Umbilical cord (tissue), 1 donor: ENCODE measurements at regions not wholly inside any gene's neighbourhood (a gene's known extent, or its start where the extent isn't known, plus 50 kb on each side); places are given as distances from the start of the nearest gene placed in this dataset.
A peak's percentile ranks its signal among the peaks of the same experiment; 100 is the strongest.

Experiments
- DNase-seq: peaks from one replicate; pipeline ENCODE4 v3.0.0-alpha.2; 2015; ENCODE audit warnings: low spot score

GRCh38 chr11:103662880-103663279, 373.6 kb upstream of the DDI1 start:
- DNase-seq: no peak

- DNase-seq: no peak
Measured at GRCh38 chr11:103668859-103669258, 367.6 kb upstream of the DDI1 start.

- no peak for DNase-seq
Measured at GRCh38 chr11:103671143-103671651, 365.2 kb upstream of the DDI1 start.

DNA sequence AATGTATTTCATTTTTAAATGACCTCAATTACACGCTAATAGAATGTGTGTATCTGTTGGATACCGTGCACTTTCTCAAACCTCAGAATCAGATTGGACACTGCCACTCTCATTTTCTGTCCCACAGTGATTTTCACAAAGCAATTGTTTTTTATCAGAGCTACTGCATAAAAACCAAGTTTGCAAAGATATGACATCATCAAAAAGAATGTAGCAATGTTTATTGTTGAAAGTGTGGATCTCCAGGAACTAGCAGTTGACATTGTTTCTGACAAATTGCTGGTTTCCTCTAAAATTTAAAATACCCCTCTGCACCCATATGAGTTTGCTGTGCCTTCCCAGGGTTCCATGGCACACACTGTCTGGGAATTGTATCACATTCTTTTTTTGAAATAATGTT, 362.7 kb upstream of the DDI1 start:
- DNase-seq: no peak

DNA sequence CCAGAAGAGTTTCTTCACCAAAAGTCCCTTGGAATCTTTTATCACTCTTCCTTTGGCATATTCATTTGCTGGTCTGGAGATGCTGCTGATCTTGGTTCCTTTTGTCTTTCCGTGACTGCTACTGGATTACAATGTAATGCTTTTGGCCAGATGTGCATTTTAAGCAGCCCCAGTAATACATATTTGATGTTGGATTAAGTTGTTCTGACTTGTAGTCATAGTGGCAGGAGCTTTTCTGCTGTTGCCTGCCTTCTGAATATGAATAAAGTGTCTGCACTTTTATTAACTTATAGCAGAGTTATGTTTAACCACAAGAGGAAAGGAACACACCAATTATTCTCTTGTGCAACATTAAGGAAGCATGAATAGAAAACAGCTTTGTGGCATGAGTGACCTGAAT, 360.0 kb upstream of the DDI1 start:
- no peak for DNase-seq

- no peak for DNase-seq
Measured at GRCh38 chr11:103680826-103681225, 355.6 kb upstream of the DDI1 start.

DNA sequence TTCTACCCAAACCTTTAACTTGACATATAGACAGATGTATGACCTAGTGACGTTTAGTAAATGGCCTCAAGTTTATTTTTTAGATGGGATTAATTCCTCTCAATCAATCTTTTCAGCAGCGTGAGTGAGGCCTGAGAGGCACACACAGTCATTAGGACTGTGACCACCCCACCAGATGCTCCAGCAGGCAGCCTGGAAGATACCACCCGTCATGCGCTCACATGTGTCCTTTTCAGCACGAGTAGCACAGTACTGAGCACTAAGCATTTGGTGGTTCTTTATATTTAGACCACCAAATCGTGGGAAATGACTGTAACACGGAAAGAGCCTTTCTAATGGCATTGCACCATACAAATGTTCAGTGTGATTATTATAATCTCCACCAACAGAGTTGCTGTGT, 354.6 kb upstream of the DDI1 start:
- no peak for DNase-seq

DNA sequence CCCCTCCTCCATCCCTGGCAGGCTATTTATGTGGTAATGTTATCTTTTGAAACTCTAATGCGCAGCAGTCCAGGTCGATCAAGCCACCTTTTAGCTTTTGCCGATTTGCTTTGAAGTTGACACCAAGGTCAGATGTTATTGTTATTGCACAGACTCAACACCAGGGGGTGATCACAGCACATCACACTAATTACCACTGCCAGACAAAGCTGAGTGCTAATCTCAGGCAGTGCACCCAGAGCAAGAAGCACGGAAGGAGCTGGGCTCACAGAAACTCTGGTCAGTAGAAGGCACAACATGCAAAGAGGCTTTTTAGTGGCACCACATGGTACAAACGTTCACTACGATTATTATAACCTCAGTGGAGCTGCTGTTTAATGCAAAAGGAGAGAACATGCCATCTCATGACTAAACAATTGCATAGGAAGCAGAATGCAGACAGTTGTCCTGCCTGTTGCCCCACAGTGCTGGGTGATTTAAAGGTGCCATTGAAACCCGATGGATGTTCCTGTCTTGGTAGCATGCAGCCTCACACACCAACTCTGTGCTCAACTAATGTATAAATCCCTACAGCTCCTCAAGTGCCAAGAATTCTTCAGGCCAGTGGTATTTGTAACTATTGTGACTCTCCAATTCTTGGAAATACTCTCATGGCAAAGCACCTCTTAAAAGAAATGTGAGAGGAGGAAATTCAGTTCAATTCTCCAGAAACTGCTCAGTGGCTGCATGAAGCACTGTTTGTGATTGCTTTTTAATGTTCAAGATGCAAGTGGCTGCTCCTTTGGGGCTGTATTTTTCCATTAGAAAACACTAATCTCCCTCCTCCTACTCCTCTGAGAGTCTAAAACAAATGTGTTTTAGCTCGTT, 353.9 kb upstream of the DDI1 start:
- peak; percentile 74 for DNase-seq

- no peak for DNase-seq
Measured at GRCh38 chr11:103683576-103683975, 352.9 kb upstream of the DDI1 start.

DNA sequence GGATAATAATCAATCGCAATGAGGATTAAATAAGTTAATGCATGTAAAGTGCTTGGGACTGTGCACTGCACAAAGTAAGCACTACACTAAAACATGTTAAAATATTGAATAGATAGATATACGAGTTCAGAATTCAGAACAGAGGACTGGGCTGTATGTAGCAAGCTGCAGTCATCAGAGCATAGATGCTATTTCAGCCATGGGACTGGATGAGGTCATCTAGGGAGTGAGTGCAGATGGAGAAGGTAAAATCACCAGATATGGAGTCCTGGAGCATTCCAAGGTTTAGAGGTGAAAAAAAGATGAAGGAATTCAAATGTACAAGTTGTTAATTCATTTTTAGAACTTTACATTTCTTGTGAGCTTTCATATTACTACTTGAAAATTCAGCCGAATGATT, 347.5 kb upstream of the DDI1 start:
- DNase-seq: no peak

DNA sequence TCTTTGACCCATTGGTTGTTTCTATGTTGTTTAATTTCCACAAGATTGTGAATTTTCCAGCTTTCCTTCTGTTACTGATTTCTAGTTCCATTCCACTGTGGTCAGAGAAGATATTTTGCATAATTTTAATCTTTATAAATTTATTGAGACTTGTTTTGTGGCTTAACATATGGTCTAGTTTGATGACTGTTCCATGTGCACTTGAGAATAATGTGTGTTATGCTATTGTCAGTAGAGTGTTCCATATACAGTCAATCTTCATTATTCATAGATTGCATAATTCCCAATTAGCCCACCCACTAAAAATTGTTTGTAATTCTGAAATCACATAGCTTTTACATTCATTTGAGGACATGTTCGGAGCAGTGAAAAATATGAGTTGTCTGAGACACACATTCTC, 346.1 kb upstream of the DDI1 start:
- DNase-seq: no peak

DNA sequence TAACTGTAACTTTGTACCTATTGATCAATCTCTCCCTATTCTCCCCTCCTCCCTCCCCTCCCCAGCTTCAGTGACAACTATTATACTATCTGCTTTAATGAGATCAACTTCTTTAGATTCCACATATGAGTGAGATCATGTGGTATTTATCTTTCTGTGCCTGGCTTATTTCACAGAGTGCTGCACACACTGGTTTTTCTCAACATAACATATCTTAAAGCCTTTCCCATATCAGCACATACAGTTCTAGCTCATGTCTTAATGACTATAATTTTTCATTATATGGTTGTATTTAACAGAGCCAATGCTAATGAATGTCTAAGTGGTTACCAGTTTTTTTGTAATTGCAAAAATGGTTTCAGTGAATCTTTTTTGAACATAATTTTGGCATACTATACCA, 340.3 kb upstream of the DDI1 start:
- DNase-seq: peak; percentile 91

DNA sequence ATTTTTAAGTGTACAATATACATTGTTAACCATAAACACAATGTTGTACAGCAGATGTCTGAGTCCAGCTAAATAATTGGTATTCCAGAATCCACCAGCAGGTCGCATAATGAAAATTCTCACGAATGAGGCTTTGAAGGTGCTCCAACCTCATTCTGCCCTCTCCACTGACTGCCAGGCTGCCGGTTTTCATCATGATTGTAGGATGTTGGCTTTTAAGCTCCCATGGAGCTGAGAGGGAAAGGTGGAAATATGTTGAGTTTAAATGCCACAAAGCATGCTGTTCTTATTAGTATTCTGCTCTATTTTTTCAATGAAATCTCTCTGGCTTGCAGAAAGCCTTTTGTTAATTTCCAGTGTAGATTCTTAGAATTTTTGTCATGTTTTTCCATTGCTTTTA, 337.2 kb upstream of the DDI1 start:
- no peak for DNase-seq

GRCh38 chr11:103699656-103700055, 336.8 kb upstream of the DDI1 start:
- no peak for DNase-seq

DNA sequence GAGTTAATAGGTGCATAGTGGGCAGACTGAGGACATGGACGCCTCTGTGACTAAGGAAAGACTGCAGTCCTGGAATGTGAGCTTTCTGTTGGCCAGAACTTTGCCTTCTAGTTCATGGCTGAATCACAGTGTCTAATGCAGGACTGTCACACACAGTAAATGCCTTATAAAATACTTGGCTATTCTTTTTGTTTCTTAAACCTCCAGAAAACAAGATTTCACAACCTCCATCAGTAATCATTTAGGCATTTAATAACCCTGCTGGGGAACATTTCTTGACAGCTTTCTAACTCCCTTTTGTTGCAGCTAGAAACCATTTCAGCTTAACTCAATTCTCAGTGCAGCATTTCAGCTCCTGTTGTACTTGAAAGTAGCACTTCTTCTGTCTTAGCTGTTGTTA, 335.8 kb upstream of the DDI1 start:
- peak; percentile 42 for DNase-seq

DNA sequence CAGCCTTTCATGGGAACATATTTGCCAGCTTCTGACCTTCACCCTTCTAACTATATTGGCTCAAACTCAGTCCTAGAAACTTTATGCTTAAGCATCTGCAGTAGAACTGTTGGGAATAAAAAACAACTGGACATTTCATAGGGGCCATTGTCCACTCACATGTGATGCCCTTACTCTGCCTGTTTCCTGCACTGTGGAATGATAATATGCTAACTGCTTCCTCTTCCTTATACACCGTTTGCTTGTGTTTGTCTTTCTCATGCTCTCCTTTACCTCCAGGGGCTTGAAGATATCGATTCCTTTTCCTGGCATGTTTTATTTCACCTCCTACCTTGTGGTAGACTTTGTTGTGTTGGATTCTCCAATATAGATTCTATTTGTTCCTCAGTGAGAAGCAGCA, 333.0 kb upstream of the DDI1 start:
- no peak for DNase-seq

DNA sequence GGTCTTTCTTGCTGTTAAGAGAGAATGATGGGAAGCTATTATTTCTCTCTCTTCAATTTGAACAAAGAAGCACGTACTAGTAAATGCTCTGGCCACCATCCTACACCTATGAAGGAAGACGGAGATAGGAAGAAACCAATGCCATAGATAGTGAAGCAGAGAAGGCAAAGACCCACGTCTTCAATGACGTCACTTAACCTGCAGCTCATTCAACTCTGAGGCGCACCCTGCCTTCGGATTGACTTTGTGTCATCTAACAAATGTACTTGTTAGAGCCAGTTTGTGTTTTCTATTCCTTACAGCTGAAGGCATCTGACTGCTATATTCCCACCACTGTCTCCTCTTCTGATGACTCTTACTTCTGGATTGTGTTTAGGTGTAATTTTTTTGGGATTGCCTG, 332.5 kb upstream of the DDI1 start:
- no peak for DNase-seq

- DNase-seq: no peak
Measured at GRCh38 chr11:103705642-103706041, 330.8 kb upstream of the DDI1 start.

DNA sequence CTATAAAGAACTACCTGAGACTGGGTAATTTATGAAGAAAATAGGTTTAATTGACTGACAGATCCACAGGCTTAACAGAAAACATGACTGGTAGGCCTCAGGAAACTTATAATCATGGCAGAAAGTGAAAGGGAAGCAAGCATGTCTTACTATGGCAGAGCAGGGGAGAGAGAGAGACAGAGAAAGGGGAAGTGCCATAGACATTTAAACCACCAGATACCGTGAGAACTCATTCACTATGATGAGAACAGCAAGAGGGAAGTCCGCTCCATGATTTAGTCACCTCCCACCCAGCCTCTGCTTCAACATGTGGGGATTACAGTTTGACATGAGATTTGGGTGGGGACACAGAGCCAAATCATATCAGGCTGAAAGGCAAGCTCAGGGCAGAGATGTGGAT, 327.1 kb upstream of the DDI1 start:
- DNase-seq: no peak

GRCh38 chr11:103714246-103714645, 322.2 kb upstream of the DDI1 start:
- DNase-seq: peak; percentile 69

GRCh38 chr11:103716363-103716762, 320.1 kb upstream of the DDI1 start:
- no peak for DNase-seq

DNA sequence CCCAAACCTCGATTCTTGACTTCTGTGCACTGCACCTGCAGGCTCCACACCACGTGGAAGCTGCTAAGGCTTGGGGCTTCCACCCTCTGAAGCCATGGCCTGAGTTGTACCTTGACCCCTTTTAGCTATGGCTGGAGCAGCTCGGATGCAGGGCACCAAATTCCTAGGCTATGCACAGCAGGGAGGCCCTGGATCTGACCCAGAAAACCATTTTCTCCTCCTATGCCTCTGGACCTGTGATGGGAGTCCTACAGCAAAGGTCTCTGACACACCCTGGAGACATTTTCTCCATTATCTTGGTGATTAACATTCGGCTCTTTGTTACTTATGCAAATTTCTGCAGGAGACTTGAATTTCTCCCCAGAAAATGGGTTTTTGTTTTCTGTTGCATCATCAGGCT, 309.2 kb upstream of the DDI1 start:
- DNase-seq: no peak

DNA sequence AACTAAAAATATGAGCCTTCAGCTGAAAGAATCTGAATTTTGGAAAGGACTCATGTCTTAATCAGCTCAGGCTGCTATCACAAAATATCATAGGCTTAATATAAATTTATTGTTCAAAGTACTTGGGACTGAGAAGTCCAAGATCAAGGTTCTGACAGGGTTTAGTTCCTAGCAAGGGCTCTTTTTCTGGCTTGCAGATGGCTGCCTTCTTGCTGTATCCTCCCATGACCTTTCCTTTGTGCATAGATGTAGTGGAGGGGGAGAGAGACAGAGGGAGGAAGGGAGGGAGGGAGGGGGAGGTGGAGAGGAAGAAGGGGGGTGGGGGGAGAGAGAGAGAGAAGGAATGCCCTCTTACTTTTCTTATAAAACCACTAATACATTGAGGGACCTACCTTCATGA, 306.8 kb upstream of the DDI1 start:
- no peak for DNase-seq
